Stimulated activated CD4-positive, alpha-beta T cell treated with anti-CD3 and anti-CD28 coated beads, Interleukin-4, amount 100 ng/mL, for 48 hours (primary cell): ENCODE measurements at regions not wholly inside any gene's neighbourhood (a gene's known extent, or its start where the extent isn't known, plus 50 kb on each side); places are given as distances from the start of the nearest gene placed in this dataset.

Experiments
- DNase-seq, 2 donors: peaks; one replicate each; pipeline ENCODE4 v3.0.0-alpha.2; 2020; ENCODE audit warnings: low read depth in 2 of 2

- no peak for DNase-seq
Measured at GRCh38 chr5:171629221-171629620, 156.4 kb upstream of the SMIM23 start.

GRCh38 chr5:171629628-171630349 is 155.8 kb upstream of the SMIM23 start:
- DNase-seq = no peak

DNA sequence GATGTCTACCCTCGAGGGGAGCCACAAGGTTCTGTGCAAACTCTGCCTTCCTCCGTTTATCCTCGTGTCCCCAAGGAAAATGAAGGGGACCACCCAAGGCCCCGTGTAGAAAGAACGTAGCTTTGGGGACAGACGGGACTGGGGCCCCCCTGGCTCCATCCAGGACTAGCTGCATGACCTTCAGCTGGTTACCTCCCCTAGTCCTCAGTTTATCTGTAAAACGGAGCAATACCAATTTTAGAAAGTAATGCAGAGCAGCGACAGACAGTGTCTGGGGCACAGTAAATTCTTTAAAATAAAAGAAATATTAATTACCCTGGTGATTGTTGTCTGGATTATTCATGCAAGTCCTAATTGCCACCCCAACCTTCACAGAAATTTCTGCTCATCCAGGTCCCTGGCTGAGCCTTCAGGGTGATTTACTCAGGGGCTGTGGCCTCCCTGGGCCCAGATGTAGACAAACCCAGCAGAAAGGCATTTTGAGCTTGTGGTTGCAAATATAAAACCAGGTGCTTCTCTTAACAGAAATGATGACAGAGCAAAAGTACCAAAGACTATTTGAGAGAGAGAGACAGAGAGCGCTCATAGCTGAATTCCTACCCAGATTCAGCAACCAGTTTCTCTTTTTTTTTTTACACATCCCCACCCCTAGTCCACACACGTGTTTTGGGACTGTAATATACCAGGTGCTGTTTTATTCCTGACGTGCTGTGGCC is 155.1 kb upstream of the SMIM23 start:
- DNase-seq = no peak

DNA sequence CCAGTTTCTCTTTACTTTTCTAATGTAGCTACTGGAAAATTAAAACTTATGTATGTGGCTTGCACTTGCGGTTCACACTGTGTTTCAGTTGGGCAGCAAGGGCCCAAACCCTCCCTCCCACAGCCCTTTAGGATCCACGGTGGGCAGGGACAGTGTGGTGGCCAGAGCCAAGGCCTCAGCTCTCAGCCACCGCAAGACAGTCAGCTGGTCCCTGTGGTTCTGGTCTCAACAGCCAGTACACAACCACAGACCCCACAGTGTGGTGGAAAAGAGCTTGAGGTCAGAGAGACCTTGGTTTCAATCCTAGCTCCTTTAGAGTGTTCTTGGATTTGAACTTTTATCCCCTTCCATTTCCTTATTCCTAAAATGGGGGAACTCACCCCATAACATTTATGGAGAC is 153.0 kb upstream of the SMIM23 start:
- DNase-seq = no peak

DNA sequence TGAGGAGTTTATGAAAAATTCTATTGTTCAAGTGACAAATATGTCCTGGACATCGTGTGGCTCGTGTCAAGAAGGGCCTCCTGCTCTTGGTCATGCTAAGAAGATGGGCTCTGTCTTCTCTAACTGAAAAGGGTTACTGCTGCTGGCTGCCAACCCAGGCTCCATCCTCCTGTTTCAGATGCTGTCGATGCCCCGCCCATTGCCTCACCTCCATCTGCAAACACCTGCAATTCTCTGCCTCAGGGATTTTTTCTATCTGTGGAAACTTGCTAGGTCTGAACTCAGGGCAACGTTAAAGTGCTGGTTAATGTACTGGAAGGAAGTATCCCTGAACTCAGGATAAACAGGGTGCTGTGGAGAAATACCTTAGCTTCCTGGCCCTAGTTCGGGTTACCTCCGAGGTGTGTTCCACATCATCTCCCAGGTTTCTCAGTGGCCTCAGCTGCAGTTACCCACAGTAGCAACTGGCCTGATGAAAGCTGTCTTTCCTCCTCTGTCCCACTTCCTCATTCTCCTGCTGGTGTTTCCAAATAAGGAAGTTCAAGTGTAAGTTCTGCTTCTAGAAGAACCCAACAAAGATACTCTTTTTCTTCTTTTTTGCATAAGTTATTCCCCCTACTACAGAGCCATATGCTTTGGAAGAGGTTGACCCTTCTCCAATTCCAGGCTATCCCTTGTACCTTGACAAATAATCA is 151.7 kb upstream of the SMIM23 start:
- DNase-seq = no peak

DNA sequence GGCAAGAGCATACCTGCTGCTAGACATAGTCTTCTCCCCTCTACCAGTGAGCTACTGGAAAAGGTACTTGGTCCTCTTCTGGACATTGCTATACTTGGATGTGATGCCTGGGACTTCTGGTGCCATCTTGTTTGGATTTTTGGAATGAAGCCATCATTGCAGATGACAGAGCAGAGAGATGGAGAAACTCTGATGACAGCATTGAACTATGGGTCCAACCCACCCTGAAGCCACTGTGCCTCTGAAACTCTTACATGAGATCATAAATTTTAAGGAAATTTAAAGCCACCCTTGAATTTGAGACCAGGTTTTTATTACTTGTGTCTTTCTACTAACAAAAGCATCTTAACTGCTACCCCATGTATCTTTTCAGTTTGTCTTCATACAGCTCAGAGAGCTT is 151.1 kb upstream of the SMIM23 start:
- no peak for DNase-seq

GRCh38 chr5:171635028-171635427 is 150.6 kb upstream of the SMIM23 start:
- no peak for DNase-seq

DNA sequence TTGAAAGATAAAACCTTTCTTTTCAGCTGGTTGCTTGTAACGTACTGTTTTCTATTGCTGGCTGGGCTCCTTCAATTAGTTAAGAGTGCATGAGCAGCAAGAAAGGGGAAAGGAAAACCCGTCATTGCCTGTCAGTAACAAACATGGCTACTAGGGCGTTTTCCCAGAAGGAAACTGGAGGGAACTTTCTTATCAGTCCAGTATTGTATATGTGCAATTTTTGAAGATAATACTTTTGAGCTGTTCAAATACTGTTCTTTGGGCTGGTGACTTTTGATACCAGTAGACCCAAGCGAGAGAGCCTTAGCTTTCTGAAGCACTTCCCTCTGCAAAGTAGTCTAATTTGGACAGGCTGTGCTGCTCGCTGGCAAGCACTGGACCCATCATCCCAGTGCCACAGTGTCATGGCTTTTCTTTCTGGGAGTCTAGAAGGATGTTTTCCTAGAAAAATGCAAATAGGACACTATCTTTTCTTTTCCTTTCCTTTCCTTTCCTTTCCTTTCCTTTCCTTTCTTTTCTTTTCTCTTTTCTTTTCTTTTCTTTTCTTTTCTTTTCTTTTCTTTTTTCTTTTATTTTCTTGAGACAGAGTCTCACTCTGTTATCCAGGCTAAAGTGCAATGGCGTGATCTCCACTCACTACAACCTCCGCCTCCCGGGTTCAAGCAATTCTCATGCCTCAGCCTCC is 149.9 kb upstream of the SMIM23 start:
- DNase-seq = no peak

- no peak for DNase-seq
Measured at GRCh38 chr5:171637811-171638210, 147.8 kb upstream of the SMIM23 start.

DNA sequence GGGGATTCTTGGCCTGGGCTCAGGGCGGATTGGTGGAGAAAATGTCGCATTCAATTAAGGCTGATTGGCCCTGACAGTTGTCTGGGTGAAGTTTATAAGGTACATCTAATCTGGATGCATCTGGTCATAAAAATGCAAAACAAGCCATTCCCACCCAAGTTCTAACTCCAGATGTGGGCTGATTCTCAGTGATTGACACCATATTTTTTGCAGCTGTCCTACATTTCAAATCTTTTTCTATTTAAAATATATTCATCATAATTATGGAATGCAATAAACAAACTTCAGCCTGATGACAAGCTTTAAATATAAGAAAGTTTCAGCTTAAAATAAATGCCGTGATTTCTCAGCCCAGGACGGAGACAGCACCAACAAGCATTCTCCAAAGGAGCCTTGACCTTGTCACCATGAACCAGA is 146.4 kb upstream of the SMIM23 start:
- DNase-seq = no peak

- DNase-seq = no peak
Measured at GRCh38 chr5:171639966-171640365, 145.7 kb upstream of the SMIM23 start.

DNA sequence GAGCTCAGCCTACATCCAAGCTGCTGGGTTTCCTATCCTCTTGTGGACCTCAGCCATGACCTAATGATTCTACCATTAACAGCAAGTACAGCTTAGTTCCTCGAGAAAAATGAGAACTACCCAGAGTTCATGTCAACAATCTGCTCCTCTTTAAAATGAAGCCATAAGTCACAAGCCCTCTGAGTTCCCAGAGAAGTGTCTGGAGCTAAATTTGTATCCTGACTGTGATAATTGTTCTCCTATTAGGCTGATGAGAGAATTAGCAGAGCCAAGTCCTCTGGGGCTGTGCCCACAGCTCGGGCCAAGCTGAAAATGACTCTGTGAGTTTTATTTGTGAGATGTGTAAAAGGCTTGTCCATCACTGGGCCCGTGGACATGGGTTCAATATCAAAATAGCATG is 145.1 kb upstream of the SMIM23 start:
- no peak for DNase-seq

DNA sequence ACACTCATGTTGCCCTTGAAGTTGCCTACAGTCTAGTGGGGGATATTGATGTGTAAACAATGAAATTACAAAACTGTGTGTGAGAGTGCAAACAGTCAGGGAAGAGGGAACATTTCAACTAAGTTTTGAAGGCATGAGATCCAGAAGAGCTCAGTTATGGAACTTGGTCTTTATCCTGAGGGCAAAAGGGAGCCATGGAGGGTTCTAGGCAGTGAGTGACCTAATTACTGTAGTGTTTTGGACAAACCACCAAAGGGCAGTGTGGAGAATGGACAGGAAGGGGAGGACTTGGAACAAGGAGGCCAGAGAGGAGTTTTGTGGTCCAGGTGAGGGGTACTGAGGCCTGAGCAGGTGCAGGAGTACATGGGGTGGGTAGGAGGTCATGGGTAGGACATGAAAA is 143.7 kb upstream of the SMIM23 start:
- no peak for DNase-seq

DNA sequence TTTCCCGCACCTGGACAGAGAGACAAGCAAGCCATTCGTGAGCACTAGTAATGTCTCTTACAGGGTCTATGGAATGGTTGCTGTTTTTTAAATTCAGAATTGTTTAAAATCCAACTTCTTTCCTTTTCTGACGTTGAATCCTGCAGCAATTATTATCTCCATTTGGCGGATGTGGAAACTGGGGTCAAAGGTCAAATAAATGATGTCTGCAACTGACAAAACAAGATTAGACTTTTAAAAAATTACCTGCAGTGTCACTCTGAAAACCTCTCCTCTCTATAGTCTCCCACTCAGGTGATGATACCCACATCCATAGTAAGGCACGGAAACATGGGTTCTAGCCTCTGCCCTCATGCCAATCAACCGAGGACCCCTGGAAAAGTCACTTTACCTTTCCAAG is 142.7 kb upstream of the SMIM23 start:
- DNase-seq = no peak

DNA sequence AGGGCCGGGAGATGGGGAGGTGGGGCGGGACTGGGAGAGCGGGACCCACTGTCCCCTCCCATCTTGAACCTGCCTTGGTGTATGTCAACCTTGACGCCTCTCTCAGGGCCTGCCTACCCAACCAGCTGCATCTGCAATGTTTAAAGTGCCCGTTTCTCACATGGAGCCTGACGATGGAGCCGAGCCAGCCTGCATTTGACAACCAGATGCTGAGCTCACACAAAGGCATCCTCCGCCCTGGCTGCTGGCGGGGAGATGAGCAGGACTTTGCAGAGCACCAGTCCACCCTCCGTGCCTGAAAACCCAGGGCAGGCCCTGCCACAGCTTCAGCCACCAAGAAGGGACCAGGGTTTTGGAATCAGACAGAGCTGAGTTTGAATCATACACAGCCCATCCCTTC is 141.1 kb upstream of the SMIM23 start:
- DNase-seq = no peak

DNA sequence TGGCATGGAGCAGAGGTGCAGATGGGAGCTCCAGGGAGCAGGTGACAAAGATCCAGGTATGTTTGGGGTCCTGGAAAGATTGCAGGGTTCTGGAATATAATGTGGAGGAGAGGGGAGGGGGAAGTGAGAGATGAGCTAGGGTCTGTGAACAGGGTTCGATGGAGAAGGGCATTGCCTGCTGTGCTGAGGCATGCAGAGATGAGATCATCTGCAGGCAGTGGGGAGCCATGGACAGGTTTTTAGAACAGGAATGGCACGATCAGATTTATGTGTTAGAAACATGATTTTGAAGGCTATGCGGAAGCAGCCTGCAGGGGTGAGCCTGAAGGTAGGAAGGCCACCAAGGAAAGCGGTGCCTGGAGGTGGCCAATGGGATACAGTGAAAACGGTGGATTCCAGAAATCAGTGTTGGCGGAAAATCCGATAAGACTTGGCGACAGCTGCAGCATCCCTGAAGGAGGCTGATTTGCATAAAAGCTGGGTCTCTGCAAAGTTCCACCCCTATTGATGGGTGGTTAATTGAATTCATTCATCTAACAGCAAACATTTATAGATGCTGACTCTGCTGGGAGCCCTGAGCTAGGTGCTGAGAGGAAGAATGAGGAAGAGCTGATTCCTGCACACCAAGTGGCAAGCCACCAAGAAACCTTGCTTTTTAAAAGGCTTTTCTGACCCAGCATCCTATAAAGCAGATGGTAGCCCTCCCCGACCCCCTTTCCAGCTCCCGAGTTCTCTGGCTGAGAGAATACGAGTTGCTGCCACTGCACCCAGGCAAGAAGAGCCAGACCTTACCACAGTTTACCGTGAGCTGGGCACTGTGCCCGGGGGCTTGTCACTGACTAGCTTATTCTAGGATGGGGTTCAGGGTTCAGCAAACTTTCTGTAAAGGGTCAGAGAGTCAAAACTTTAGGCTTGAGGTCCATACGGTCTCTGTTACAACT is 139.2 kb upstream of the SMIM23 start:
- DNase-seq = no peak

- DNase-seq = no peak
Measured at GRCh38 chr5:171647043-171647903, 138.3 kb upstream of the SMIM23 start.

DNA sequence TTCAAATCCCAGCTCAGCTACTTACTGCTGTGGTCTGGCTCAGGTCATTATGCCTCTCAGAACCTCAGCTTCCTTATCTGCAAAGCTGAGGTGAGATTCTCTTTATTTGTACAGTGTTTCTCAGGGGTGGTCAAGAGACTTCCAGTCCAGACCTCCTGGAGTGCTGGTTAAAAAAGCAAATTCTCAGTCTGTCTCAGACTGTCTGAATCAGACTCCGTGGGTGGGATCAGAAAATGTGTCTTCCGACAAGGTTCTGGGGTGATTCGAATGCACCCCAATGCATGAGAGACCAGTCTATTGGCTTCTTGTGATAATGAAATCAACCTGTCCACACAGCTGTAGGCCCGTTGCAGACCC is 137.7 kb upstream of the SMIM23 start:
- DNase-seq = no peak

GRCh38 chr5:171648279-171649074 is 137.1 kb upstream of the SMIM23 start:
- DNase-seq = no peak

- DNase-seq = no peak
Measured at GRCh38 chr5:171649075-171649401, 136.6 kb upstream of the SMIM23 start.
